A549 (cell line): ENCODE measurements at regions not wholly inside any gene's neighbourhood (a gene's known extent, or its start where the extent isn't known, plus 50 kb on each side); places are given as distances from the start of the nearest gene placed in this dataset.

Source experiments
- BCL3 ChIP-seq: fragments of >200 bp; sonication (Bioruptor Twin); formaldehyde crosslinking; IDR thresholded peaks from 3 replicates; pipeline ENCODE4 v1.6.1; 2016
- CEBPB ChIP-seq, 2 experiments: fragments of >200 bp in 1 of 2; sonication (Bioruptor Twin) in 1 of 2; formaldehyde crosslinking in 1 of 2; IDR thresholded peaks; 2 replicates each; pipeline ENCODE4 v1.6.1; 2012 to 2016
- CTCF ChIP-seq: fragments of >200 bp; sonication (Bioruptor Twin); formaldehyde crosslinking; IDR thresholded peaks from 3 replicates; pipeline ENCODE4 v1.5.1; 2016
- ESRRA ChIP-seq: fragments of 150-350 bp; IDR thresholded peaks from 2 replicates; pipeline ENCODE4 v1.6.1; 2014; ENCODE audit warnings: mild to moderate bottlenecking, low read length, borderline replicate concordance
- NPAS2 ChIP-seq: fragments of 250-450 bp; sonication (Bioruptor Pico); IDR thresholded peaks from 2 replicates; pipeline ENCODE4 v1.8.0; 2022; ENCODE audit warnings: mild to moderate bottlenecking, moderate library complexity, borderline replicate concordance
- POLR2A ChIP-seq: IDR thresholded peaks from 2 replicates; pipeline ENCODE4 v1.6.1; 2012; ENCODE audit warnings: mild to moderate bottlenecking, low read length
- RARB ChIP-seq: fragments of 250-450 bp; sonication (Bioruptor Pico); IDR thresholded peaks from 2 replicates; pipeline ENCODE4 v1.8.0; 2021; ENCODE audit warnings: mild to moderate bottlenecking, moderate library complexity
- SREBF2 ChIP-seq: fragments of 450-650 bp; IDR thresholded peaks from 2 replicates; pipeline ENCODE4 v1.6.1; 2014; ENCODE audit warnings: mild to moderate bottlenecking, moderate library complexity
- ZNF302 ChIP-seq: fragments of 250-450 bp; sonication (Bioruptor Pico); IDR thresholded peaks from 2 replicates; pipeline ENCODE4 v1.9.0; 2021; ENCODE audit warnings: inconsistent platforms, mild to moderate bottlenecking, moderate library complexity
- TF ChIP-seq, protein P1 (sequence below): IDR thresholded peaks from 2 replicates; pipeline ENCODE4 v1.6.1; 2012; ENCODE audit warnings: low read depth, borderline replicate concordance

DNA sequence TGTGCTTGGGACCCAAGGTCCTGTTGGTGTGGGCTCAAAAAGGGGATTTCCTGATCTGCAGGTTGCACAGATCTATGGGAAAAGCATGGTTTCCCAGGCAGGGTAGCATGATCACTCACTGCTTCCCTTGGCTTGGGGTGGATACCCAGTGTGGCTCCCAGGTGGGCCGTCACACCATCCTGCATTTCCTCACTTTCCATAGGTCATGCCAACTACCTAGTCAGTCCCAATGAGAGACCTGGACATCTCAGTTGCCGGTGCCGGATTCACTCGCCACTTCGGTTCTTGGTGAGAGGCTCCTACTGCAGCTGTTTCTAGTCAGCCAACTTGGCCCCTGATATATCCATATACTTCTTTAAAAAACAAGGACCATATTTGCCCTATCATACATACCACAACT lies 503.0 kb downstream of the PCDH17 start:
- TF ChIP-seq CTCF, result no peak
- no peak for TF ChIP-seq CEBPB (IDR thresholded peaks at IDR 0.05)
- TF ChIP-seq, protein P1, sequence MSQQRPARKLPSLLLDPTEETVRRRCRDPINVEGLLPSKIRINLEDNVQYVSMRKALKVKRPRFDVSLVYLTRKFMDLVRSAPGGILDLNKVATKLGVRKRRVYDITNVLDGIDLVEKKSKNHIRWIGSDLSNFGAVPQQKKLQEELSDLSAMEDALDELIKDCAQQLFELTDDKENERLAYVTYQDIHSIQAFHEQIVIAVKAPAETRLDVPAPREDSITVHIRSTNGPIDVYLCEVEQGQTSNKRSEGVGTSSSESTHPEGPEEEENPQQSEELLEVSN, result no peak
- no peak for TF ChIP-seq SREBF2
- no peak for TF ChIP-seq POLR2A
- TF ChIP-seq BCL3, result no peak
- no peak for TF ChIP-seq ZNF302
- TF ChIP-seq NPAS2 (CRISPR knock-in tag), result no peak
- TF ChIP-seq ESRRA, result no peak
- no peak for TF ChIP-seq RARB (CRISPR knock-in tag)
